GM23338 (cell line): ENCODE measurements at regions not wholly inside any gene's neighbourhood (a gene's known extent, or its start where the extent isn't known, plus 50 kb on each side); places are given as distances from the start of the nearest gene placed in this dataset.

Experiments used
- ATAC-seq: fragments of 200-7000 bp; cut with Tn5 transposase; 3 replicates; pipeline ENCODE4 v1.9.1; 2020
- DNase-seq: peaks from one replicate; pipeline ENCODE4 v3.0.0-alpha.2; 2015; ENCODE audit warnings: low spot score
- H2AFZ ChIP-seq: fragments of 200-600 bp; sonication (generic); 2 replicates; pipeline ENCODE4 v1.8.0; 2016; ENCODE audit warnings: antibody characterized with exemption, mild to moderate bottlenecking, moderate library complexity
- H3F3A ChIP-seq: fragments of 200-600 bp; sonication (generic); replicated peaks from 2 replicates; pipeline ENCODE4 v1.8.0; 2017; ENCODE audit warnings: antibody characterized with exemption, mixed run types, low read depth
- H3K27ac ChIP-seq: fragments of 200-600 bp; sonication (generic); 2 replicates; pipeline ENCODE4 v1.6.1; 2016; ENCODE audit warnings: low read depth
- H3K27me3 ChIP-seq: fragments of 200-600 bp; sonication (generic); 2 replicates; pipeline ENCODE4 v1.8.0; 2016; ENCODE audit warnings: mild to moderate bottlenecking, mixed run types, moderate library complexity; ENCODE audit not compliant: insufficient read depth
- H3K36me3 ChIP-seq: fragments of 200-600 bp; sonication (generic); 2 replicates; pipeline ENCODE4 v1.8.0; 2016; ENCODE audit warnings: mild to moderate bottlenecking; ENCODE audit not compliant: insufficient read depth
- H3K4me1 ChIP-seq: fragments of 200-600 bp; sonication (generic); 2 replicates; pipeline ENCODE4 v1.8.0; 2016; ENCODE audit warnings: mild to moderate bottlenecking, moderate library complexity; ENCODE audit not compliant: insufficient read depth
- H3K4me2 ChIP-seq: fragments of 200-600 bp; sonication (generic); 2 replicates; pipeline ENCODE4 v1.7.1; 2017; ENCODE audit warnings: mixed run types
- H3K4me3 ChIP-seq: fragments of 200-600 bp; sonication (generic); 2 replicates; pipeline ENCODE4 v1.6.1; 2016; ENCODE audit warnings: mixed run types
- H3K79me2 ChIP-seq: fragments of 200-600 bp; sonication (generic); replicated peaks from 2 replicates; pipeline ENCODE4 v1.8.0; 2017; ENCODE audit warnings: mild to moderate bottlenecking; ENCODE audit not compliant: insufficient read depth
- H3K9me2 ChIP-seq: fragments of 200-600 bp; sonication (generic); 2 replicates; pipeline ENCODE4 v1.8.0; 2017; ENCODE audit not compliant: insufficient read depth
- H4K20me1 ChIP-seq: fragments of 200-600 bp; sonication (generic); replicated peaks from 2 replicates; pipeline ENCODE4 v1.8.0; 2017; ENCODE audit warnings: mild to moderate bottlenecking; ENCODE audit not compliant: insufficient read depth
- H3K27ac Mint-ChIP-seq: 2 replicates; pipeline ENCODE4 v1.8.0; 2020; ENCODE audit warnings: inconsistent platforms, mild to moderate bottlenecking, moderate library complexity, mixed read lengths
- H3K27me3 Mint-ChIP-seq: 3 replicates; pipeline ENCODE4 v1.8.0; 2022; ENCODE audit warnings: low read depth, mild to moderate bottlenecking, moderate library complexity, mixed read lengths, inconsistent platforms; ENCODE audit not compliant: insufficient read depth, poor library complexity
- H3K36me3 Mint-ChIP-seq: 3 replicates; pipeline ENCODE4 v1.8.0; 2021; ENCODE audit warnings: low read depth, mild to moderate bottlenecking, inconsistent platforms, moderate library complexity, mixed read lengths
- H3K4me1 Mint-ChIP-seq: 3 replicates; pipeline ENCODE4 v1.8.0; 2020; ENCODE audit warnings: mild to moderate bottlenecking, inconsistent platforms, mixed read lengths
- H3K4me3 Mint-ChIP-seq: 3 replicates; pipeline ENCODE4 v1.8.0; 2021; ENCODE audit warnings: moderate library complexity, mild to moderate bottlenecking, inconsistent platforms, mixed read lengths
- H3K9me3 Mint-ChIP-seq: 3 replicates; pipeline ENCODE4 v1.8.0; 2020; ENCODE audit warnings: moderate library complexity, mild to moderate bottlenecking, inconsistent platforms, mixed read lengths
- STAT1 ChIP-seq: IDR thresholded peaks from one replicate; pipeline ENCODE4 v1.6.1; 2016; ENCODE audit warnings: antibody characterized with exemption; ENCODE audit not compliant: unreplicated experiment
- TF ChIP-seq, protein P1 (sequence below): IDR thresholded peaks from one replicate; pipeline ENCODE4 v1.6.1; 2018; ENCODE audit warnings: antibody characterized with exemption; ENCODE audit not compliant: unreplicated experiment
- TF ChIP-seq, protein P2 (sequence below): IDR thresholded peaks from 2 replicates; pipeline ENCODE4 v1.6.1; 2016; ENCODE audit warnings: antibody characterized with exemption
- TF ChIP-seq, protein P3 (sequence below): fragments of 250-450 bp; sonication (Bioruptor Pico); IDR thresholded peaks from 2 replicates; pipeline ENCODE4 v1.5.0; 2020; ENCODE audit warnings: mild to moderate bottlenecking, moderate library complexity

DNA sequence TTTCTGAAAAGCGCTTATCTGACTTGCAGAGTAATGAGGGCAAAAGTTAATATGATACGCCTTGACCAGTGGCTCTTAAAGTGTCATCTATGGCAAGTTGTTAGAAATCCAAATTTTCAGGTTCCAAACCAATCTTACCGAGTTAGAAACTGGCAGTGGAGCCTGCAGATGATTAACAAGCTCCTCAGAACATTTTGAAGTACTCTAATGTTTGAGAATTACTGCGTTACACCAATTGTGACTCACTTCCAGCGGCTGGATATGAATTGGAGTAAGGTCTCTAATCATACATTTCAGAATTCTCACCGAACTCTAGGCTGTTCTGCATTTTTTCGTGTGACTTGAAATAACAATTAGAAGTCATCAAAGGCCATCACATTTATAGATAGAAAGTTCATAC is 73.5 kb upstream of the TMPRSS15 start:
- Mint-ChIP-seq H3K27ac (no peak overlapping the region), H3K9me3 (peaks cover 4% of the 10 kb centered on the region; the same call in 2 of the 3 replicates), H3K27me3 (peaks cover 3% of the 10 kb centered on the region), H3K36me3 (no peaks in the 10 kb centered on the region; the same call in 2 of the 3 replicates), H3K4me1 (peaks cover 4% of the 10 kb centered on the region; the same call in 2 of the 3 replicates), H3K4me3 (no peak overlapping the region)
- Histone ChIP-seq H3K36me3 (no peaks in the 10 kb centered on the region), H3K4me3 (no peak overlapping the region), H3K4me1 (no peaks in the 10 kb centered on the region), H3F3A (no peaks in the 10 kb centered on the region), H3K27ac (no peak overlapping the region), H2AFZ (no peak overlapping the region; the same call in 1 of the 2 replicates), H3K27me3 (no peaks in the 10 kb centered on the region), H3K79me2 (no peaks in the 10 kb centered on the region), H3K9me2 (no peaks in the 10 kb centered on the region), H3K4me2 (no peak overlapping the region), H4K20me1 (no peaks in the 10 kb centered on the region)
- DNase-seq: no peak
- TF ChIP-seq, protein P1, sequence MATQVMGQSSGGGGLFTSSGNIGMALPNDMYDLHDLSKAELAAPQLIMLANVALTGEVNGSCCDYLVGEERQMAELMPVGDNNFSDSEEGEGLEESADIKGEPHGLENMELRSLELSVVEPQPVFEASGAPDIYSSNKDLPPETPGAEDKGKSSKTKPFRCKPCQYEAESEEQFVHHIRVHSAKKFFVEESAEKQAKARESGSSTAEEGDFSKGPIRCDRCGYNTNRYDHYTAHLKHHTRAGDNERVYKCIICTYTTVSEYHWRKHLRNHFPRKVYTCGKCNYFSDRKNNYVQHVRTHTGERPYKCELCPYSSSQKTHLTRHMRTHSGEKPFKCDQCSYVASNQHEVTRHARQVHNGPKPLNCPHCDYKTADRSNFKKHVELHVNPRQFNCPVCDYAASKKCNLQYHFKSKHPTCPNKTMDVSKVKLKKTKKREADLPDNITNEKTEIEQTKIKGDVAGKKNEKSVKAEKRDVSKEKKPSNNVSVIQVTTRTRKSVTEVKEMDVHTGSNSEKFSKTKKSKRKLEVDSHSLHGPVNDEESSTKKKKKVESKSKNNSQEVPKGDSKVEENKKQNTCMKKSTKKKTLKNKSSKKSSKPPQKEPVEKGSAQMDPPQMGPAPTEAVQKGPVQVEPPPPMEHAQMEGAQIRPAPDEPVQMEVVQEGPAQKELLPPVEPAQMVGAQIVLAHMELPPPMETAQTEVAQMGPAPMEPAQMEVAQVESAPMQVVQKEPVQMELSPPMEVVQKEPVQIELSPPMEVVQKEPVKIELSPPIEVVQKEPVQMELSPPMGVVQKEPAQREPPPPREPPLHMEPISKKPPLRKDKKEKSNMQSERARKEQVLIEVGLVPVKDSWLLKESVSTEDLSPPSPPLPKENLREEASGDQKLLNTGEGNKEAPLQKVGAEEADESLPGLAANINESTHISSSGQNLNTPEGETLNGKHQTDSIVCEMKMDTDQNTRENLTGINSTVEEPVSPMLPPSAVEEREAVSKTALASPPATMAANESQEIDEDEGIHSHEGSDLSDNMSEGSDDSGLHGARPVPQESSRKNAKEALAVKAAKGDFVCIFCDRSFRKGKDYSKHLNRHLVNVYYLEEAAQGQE: no peak
- TF ChIP-seq STAT1: no peak
- TF ChIP-seq, protein P2, sequence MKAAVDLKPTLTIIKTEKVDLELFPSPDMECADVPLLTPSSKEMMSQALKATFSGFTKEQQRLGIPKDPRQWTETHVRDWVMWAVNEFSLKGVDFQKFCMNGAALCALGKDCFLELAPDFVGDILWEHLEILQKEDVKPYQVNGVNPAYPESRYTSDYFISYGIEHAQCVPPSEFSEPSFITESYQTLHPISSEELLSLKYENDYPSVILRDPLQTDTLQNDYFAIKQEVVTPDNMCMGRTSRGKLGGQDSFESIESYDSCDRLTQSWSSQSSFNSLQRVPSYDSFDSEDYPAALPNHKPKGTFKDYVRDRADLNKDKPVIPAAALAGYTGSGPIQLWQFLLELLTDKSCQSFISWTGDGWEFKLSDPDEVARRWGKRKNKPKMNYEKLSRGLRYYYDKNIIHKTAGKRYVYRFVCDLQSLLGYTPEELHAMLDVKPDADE: no peak
- ATAC-seq: no peak

DNA sequence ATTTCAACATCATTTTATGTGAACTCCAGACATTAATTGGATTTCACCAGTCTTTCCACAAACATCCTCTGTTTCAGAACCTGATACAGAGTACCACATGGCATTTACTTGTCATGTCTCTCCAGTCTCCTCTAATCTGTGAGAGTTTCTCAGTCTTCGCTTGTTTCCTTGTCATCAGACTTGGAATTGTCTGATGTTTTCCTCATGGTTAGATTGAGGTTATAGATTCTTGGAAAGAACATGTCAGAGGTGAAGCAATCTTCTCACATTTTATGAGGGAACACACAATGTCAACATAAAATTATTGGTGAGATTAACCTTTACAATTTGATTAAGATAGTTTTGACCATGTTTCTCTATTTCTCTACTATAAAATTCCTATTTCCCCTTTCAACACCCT is 74.9 kb upstream of the TMPRSS15 start:
- Histone ChIP-seq H3K27ac (no peak overlapping the region), H2AFZ (no peak overlapping the region), H3K9me2 (no peaks in the 10 kb centered on the region), H3K27me3 (no peaks in the 10 kb centered on the region), H3F3A (no peaks in the 10 kb centered on the region), H3K36me3 (no peaks in the 10 kb centered on the region), H3K79me2 (no peaks in the 10 kb centered on the region), H4K20me1 (no peaks in the 10 kb centered on the region), H3K4me1 (no peaks in the 10 kb centered on the region), H3K4me3 (no peak overlapping the region), H3K4me2 (no peak overlapping the region)
- H3K4me3 Mint-ChIP-seq: no peak overlapping the region
- no peak for DNase-seq
- no peak overlapping the region for H3K27ac Mint-ChIP-seq
- TF ChIP-seq, protein P1: no peak
- TF ChIP-seq, protein P3, sequence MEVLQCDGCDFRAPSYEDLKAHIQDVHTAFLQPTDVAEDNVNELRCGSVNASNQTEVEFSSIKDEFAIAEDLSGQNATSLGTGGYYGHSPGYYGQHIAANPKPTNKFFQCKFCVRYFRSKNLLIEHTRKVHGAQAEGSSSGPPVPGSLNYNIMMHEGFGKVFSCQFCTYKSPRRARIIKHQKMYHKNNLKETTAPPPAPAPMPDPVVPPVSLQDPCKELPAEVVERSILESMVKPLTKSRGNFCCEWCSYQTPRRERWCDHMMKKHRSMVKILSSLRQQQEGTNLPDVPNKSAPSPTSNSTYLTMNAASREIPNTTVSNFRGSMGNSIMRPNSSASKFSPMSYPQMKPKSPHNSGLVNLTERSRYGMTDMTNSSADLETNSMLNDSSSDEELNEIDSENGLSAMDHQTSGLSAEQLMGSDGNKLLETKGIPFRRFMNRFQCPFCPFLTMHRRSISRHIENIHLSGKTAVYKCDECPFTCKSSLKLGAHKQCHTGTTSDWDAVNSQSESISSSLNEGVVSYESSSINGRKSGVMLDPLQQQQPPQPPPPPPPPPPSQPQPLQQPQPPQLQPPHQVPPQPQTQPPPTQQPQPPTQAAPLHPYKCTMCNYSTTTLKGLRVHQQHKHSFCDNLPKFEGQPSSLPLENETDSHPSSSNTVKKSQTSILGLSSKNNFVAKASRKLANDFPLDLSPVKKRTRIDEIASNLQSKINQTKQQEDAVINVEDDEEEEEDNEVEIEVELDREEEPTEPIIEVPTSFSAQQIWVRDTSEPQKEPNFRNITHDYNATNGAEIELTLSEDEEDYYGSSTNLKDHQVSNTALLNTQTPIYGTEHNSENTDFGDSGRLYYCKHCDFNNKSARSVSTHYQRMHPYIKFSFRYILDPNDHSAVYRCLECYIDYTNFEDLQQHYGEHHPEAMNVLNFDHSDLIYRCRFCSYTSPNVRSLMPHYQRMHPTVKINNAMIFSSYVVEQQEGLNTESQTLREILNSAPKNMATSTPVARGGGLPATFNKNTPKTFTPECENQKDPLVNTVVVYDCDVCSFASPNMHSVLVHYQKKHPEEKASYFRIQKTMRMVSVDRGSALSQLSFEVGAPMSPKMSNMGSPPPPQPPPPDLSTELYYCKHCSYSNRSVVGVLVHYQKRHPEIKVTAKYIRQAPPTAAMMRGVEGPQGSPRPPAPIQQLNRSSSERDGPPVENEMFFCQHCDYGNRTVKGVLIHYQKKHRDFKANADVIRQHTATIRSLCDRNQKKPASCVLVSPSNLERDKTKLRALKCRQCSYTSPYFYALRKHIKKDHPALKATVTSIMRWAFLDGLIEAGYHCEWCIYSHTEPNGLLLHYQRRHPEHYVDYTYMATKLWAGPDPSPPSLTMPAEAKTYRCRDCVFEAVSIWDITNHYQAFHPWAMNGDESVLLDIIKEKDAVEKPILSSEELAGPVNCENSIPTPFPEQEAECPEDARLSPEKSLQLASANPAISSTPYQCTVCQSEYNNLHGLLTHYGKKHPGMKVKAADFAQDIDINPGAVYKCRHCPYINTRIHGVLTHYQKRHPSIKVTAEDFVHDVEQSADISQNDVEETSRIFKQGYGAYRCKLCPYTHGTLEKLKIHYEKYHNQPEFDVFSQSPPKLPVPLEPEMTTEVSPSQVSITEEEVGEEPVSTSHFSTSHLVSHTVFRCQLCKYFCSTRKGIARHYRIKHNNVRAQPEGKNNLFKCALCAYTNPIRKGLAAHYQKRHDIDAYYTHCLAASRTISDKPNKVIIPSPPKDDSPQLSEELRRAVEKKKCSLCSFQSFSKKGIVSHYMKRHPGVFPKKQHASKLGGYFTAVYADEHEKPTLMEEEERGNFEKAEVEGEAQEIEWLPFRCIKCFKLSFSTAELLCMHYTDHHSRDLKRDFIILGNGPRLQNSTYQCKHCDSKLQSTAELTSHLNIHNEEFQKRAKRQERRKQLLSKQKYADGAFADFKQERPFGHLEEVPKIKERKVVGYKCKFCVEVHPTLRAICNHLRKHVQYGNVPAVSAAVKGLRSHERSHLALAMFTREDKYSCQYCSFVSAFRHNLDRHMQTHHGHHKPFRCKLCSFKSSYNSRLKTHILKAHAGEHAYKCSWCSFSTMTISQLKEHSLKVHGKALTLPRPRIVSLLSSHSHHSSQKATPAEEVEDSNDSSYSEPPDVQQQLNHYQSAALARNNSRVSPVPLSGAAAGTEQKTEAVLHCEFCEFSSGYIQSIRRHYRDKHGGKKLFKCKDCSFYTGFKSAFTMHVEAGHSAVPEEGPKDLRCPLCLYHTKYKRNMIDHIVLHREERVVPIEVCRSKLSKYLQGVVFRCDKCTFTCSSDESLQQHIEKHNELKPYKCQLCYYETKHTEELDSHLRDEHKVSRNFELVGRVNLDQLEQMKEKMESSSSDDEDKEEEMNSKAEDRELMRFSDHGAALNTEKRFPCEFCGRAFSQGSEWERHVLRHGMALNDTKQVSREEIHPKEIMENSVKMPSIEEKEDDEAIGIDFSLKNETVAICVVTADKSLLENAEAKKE: no peak
- H3K9me3 Mint-ChIP-seq: peaks cover 4% of the 10 kb centered on the region; the same call in 2 of the 3 replicates
- H3K4me1 Mint-ChIP-seq: peaks cover 4% of the 10 kb centered on the region; the same call in 2 of the 3 replicates
- peaks cover 3% of the 10 kb centered on the region for H3K27me3 Mint-ChIP-seq
- H3K36me3 Mint-ChIP-seq: no peaks in the 10 kb centered on the region; the same call in 2 of the 3 replicates
- no peak for ATAC-seq
